Embryonic facial prominence (tissue), 1 donor: ENCODE measurements at regions not wholly inside any gene's neighbourhood (a gene's known extent, or its start where the extent isn't known, plus 50 kb on each side); places are given as distances from the start of the nearest gene placed in this dataset.
"Not testable (repeated sequence)": the region's sequence is repeated elsewhere in the genome, so short reads cannot be mapped to it uniquely, and the experiment has no call there.

ENCODE experiments used
- DNase-seq: peaks from one replicate; pipeline ENCODE4 v3.0.0-alpha.2; 2016; ENCODE audit errors: extremely low spot score

GRCh38 chr9:104269996-104270963 is 176.2 kb downstream of the SMC2 start:
- DNase-seq: no peak

GRCh38 chr9:104276709-104277245 is 182.7 kb downstream of the SMC2 start:
- DNase-seq: no peak

- no peak for DNase-seq
Measured at GRCh38 chr9:104278929-104279496, 184.9 kb downstream of the SMC2 start.

- DNase-seq: no peak
Measured at GRCh38 chr9:104279535-104280177, 185.5 kb downstream of the SMC2 start.

- DNase-seq: no peak
Measured at GRCh38 chr9:104280178-104280560, 186.1 kb downstream of the SMC2 start.

- DNase-seq: no peak
Measured at GRCh38 chr9:104280711-104281110, 186.6 kb downstream of the SMC2 start.

- DNase-seq: no peak
Measured at GRCh38 chr9:104286187-104286586, 192.1 kb downstream of the SMC2 start.

GRCh38 chr9:104286799-104287198 is 192.7 kb downstream of the SMC2 start:
- no peak for DNase-seq

GRCh38 chr9:104287253-104287878 is 193.3 kb downstream of the SMC2 start:
- DNase-seq: no peak

GRCh38 chr9:104293877-104294276 is 199.8 kb downstream of the SMC2 start:
- no peak for DNase-seq

- no peak for DNase-seq
Measured at GRCh38 chr9:104300124-104300523, 203.9 kb upstream of the OR13F1 start.

GRCh38 chr9:104301755-104302154 is 202.3 kb upstream of the OR13F1 start:
- no peak for DNase-seq

GRCh38 chr9:104302775-104303174 is 201.3 kb upstream of the OR13F1 start:
- DNase-seq: no peak

GRCh38 chr9:104304925-104305324 is 199.1 kb upstream of the OR13F1 start:
- DNase-seq: no peak

GRCh38 chr9:104313396-104314110 is 190.5 kb upstream of the OR13F1 start:
- no peak for DNase-seq

GRCh38 chr9:104316201-104317009 is 187.7 kb upstream of the OR13F1 start:
- not testable (repeated sequence) for DNase-seq

GRCh38 chr9:104319198-104319597 is 184.9 kb upstream of the OR13F1 start:
- DNase-seq: no peak

- no peak for DNase-seq
Measured at GRCh38 chr9:104319685-104320084, 184.4 kb upstream of the OR13F1 start.

- no peak for DNase-seq
Measured at GRCh38 chr9:104322596-104322995, 181.5 kb upstream of the OR13F1 start.

GRCh38 chr9:104323967-104324694 is 179.9 kb upstream of the OR13F1 start:
- not testable (repeated sequence) for DNase-seq
